HG03354 (cell line): ENCODE measurements at regions not wholly inside any gene's neighbourhood (a gene's known extent, or its start where the extent isn't known, plus 50 kb on each side); places are given as distances from the start of the nearest gene placed in this dataset.
"Not testable (repeated sequence)": the region's sequence is repeated elsewhere in the genome, so short reads cannot be mapped to it uniquely, and the experiment has no call there.

Experiments used
- ATAC-seq: cut with Tn5 transposase; IDR thresholded peaks from one replicate; pipeline ENCODE4 v1.9.1; 2021; ENCODE audit warnings: mild to moderate bottlenecking; ENCODE audit not compliant: unreplicated experiment, poor library complexity, severe bottlenecking

DNA sequence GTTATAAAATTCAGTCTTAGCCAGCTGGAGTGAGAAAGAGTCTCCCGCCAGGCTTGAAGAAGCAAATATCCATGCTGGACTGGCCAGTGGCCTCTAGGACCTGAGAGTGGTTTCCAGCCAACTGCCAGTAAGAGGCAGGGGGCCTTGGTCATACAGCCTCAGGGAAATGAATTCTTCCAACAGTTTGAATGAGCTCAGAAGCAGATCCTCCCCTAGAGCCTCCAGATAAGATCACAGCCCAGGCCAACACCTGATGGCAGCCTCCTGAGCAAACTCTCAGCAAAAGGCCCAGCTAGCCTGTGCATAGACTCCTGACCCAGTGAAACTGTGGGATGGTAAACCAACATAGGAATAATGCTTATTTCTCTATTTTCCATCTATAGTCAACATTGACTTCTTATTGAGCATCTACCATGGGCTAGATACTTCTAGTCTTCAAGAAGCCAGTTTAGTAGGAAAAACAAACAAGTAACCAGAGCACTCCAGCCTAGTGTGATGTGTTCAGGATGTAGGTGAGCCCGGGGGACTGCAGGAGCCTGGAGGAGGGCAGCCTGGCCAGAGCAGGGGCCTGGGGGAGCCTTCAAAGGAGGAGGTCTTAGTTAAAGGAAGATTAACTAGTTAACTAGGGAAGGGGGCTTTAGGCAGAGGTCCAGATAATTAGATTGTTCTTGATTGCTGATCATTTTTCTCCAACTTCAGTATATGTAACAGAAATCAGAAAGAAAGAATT, 115.4 kb upstream of the ADO start:
- peak; percentile 19 for ATAC-seq

DNA sequence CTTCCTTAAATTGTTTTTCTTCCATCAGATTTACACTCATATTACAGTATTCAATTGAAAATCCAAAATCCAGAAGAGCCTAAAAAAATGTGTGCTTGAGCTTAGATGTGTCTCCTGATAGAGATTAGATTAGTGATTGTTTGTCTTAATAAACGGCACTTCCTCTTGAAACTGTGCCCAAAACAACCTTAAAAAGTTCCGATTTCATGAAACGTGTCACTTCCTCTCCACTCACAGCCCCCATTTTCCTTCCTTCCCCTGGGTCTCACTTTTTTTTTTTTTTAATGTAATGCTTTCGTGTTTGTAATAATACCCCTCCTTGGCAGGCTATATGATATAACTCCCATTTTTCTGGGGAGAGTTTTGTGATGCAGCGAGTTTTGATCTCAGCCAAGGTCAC, 114.8 kb upstream of the ADO start:
- ATAC-seq = peak; percentile 77

DNA sequence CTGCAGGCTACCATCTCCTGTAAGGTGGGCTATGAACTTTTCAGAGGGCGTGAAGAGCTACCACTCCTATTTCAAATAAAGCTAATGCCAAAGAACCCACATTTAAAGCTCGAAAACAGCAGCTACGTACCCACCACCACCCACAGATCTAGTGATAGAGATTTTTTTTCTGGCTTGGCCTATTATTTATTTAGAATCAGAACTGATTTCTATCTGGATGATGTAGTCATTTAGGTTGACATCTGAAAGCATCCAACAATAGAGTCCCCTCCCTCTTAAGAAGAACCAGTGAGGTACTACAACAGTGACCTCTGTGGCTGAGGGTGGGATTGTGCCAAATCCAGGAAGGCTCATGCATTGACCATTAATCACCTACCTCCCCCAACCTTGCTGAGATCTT, 113.8 kb upstream of the ADO start:
- ATAC-seq = peak; percentile 49

DNA sequence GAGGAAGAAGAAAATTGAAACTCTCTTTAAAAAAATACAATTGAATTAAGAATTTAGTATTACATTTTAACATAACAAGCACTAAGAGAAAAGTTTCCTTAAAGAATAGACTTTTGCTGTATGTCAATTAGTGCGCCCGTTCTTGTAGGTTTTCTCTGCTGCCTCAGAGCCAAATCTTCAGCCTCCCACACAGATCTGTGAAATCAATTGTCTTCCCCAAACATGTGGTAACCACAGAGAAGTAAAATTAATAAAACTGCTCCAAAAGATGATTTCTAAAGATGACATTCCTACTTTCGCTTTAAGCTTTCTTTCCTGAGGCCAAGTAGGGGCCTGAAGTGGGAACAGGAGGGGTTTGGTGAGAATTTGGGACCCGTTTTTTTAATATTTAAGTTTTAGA, 113.2 kb upstream of the ADO start:
- ATAC-seq = no peak

DNA sequence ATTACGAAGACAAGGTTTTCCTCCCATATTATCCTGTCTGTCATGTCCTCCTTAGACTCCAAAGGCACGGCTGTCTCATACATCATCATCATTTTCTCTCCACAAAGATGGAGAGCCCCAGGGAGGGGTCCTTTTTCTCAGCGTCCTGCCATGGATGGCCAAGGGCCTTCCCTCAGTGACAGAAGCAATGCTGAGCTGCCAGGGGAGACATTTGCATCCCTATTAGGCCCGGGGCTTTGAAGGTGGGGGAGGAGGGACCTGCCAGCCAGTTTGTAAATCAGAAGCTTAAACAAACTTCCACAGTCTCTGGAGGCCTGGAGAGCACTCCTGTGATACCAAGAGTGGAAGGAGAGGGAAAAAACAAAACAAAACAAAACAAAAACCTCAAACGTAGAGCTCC, 112.4 kb upstream of the ADO start:
- ATAC-seq = no peak

DNA sequence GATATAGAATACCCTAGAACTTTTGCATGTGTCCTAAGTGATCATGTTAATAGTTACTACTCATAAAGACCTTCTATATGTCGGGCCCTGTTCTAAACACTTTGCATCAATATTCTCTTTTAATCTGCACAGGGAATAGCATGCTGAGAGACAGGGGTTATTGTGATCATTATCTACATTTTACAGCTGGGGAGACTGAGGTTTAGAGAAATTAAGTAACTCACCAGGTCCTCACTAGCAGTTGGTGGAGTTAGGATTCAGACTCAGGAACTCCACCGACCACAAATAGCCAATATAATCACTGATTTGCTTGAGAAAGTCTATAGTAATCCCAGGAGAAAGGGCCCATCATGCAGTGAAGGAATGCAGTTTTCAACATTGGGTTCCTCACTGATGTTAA, 111.2 kb upstream of the ADO start:
- ATAC-seq = no peak

DNA sequence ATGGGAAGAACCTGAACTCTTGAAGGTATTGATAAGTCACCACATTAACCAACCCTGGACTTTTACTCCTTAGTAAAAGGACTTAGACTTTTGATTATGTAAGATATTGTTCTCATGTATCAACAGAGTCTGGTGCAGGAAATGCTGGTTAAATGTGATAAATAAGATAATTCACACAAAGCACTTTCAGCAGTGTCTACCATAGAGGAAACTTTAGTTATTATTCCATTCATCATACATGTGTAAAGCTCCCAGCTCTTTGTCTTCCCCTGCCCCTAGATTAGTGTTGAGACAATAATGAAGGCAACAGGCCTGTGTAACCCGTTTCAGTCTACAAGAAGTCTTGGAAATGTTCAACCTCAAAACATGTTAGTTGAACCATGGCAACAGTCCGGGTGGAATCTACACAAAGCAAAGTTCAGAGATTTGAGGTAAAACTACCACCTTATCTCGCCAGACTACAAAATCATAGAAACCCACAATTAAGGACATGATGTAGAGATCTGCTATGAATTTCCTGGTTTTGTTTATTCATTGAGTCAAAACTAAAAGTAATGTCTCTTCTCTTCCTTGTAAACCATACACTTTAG, 109.9 kb upstream of the ADO start:
- no peak for ATAC-seq

DNA sequence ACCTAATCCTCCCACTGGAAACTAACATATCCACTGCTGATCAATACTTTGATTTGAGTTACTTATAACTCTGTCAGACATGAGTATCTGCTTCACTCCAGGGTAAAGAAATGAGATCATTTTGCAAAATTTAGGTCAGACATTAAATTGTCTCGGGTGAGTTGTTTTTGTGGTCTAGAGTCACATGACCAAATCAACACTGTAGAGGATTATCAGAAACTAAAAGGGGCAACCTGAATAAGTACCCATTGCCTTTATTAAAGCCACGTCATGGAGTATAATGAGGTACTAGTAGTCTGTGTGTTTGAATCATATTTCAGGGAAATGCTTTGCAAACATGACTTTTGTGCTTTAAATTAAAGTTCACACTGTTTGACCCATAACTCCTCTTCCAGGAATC, 107.7 kb upstream of the ADO start:
- no peak for ATAC-seq

DNA sequence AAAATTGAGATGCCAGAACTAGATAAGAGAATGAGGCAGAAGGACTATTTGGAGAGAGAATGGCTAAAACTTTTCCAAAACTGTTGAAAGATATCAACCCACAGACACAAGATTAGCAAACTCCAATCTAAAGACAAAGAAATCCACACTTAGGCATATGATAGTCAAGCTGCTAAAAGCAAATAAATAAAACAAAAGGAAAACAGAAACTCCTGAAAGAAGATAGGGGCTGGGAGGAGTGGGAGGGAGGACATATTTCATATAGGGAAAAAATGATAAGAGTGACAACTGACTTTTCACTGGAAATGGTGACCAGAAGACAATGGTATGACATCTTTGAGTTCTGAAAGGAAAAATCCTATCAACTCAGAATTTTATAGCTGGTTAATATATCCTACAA, 105.4 kb upstream of the ADO start:
- no peak for ATAC-seq

DNA sequence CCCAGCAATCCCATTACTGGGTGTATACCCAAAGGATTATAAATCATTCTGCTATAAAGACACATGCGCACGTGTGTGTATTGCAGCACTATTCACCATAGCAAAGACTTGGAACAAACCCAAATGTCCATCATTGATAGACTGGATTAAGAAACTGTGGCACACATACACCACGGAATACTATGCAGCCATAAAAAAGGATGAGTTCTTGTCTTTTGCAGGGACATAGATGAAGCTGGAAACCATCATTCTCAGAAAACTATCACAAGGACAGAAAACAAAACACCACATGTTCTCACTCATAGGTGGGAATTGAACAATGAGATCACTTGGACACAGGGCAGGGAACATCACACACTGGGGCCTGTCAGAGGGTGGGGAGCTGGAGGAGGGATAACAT, 100.4 kb upstream of the ADO start:
- not testable (repeated sequence) for ATAC-seq

DNA sequence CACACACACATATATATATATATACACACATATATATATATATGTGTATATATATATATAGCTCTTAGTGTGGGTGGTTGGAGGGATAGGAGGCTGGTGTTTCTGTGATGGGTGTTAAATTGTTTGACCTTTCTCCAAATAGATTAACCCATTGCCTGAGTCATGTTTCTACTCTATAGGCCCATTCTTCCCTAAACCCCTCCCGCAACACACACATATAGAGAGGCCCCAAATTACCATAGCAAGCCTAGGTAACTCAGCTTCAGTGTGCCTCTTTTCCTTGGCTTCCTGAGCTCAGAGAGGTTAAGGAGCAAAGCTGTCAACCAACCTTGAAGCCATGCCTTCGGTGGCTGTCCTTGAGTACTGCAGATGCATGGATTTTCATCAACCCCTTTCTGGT, 98.7 kb upstream of the ADO start:
- ATAC-seq = no peak

DNA sequence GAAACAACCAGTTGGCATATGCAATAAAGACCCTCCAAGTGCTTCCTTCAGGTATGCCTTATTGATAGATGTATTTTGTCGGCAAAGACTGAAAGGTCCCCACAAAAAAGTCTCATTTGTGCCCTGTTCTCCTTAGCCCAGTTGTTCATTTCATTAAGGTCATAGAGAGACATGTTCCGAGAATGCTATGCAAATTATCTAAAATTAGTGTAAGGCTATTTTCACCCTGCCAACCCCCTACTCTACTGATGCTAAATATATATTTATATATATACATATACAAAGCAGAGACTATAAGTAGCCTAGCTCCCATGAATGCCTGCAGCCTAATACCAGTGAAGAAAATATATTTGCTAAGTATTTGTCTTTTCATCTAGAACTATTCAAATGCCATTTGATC, 96.7 kb upstream of the ADO start:
- ATAC-seq = peak; percentile 69

DNA sequence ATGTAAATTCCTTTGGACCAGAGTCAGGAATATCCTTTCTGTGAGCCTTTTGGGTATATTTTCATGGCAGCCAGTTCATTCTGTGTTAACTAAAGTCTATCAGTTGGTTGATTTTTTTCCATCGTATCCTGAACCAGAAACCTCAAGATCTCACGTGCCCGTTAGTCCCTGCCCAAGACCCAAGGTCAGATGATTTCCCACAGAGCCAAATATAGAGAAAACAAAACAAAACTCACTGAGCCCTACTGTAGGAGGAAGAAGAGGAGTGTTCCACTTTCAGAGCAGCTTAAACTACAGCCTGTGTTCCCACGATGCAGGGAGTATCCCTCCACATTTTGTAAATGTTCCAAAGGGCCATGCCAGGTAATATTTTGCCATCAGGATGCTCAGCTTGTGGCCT, 96.0 kb upstream of the ADO start:
- no peak for ATAC-seq

DNA sequence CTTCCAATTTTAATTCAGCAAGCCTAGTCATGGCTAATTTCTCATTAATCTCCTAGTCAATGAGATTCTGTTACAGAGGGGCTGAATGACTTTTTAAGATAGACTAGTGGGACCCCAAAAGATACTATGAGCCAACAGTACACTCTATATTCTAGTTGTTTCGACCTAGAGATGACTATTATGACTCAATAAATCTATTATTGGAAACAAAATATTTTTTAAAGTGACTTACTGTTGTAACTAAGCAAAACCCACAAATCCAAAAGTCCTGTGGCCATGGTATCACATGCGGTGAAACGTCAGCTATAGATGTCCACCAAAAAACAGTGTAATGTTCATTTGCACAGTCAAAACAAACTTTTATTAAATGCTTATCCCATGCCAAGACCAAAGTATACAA, 95.3 kb upstream of the ADO start:
- no peak for ATAC-seq

DNA sequence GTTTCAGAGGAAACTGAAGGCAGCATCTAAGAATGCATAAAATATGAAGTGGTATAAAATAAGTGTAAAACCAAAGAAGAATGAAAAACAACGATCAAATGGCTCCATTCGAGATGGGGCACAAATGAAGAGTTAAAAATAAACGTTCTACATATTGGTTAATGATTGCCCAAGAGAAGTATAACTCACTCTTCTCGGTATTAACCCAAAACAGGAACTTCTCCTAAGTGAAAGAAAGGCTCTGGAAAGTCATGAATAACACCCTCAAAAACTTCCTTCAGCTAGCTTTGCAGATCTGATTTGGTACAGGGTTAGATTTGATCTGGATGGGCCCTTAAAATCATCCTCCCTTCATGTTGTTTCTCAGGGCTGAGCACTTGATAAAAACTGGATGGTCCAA, 94.3 kb upstream of the ADO start:
- ATAC-seq = peak; percentile 62

DNA sequence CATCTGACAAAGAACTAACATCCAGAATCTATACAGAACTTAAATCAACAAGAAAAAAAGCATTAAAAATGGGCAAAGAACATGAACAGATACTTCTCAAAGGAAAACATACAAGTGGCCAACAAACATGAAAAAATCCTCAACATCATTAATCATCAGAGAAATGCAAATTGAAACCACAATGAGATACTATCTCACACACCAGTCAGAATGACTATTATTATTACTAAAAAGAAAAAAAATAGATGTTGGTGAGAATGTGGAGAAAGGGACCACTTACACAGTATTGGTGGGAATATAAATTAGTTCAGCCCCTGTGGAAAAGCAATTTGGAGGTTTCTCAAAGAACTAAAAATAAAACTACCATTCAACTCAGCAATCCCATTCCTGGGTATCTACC, 89.1 kb upstream of the ADO start:
- ATAC-seq = no peak

DNA sequence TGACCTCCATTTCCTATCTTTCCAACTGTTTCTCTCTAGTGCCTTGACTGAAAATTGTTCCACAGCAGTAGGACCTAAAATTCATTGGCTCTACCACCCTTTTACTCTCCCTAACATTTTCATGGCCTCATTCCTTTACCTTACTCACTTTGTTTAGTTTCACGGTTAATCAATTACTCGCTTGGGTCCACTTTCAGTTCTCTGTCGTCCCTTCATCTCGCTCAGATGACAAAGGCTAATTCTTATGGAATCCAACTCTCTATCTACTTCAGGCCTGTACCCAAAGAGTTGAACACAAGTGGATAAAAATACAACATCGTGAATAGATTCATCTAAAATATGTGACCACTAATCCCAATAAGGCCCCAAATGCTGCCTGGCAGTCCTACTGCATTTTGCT, 85.9 kb upstream of the ADO start:
- no peak for ATAC-seq

DNA sequence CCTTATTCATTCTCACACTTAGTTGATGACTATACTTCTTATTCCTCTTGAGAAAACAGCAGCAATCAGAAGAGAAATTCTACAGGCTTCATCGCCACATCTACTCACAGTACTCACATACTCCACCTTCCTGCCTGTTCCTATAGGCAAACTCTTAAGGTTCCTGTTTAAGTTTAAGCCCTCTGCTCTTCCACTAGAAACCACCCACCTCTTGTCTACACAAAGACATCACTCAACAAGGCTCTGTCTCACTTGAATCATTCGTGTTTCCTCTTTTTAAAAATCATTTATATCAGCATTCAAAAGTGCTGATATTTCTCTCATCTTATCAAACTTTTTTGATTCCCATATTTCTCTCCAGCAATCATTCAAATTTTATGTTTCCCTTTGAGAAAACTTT, 85.5 kb upstream of the ADO start:
- no peak for ATAC-seq

DNA sequence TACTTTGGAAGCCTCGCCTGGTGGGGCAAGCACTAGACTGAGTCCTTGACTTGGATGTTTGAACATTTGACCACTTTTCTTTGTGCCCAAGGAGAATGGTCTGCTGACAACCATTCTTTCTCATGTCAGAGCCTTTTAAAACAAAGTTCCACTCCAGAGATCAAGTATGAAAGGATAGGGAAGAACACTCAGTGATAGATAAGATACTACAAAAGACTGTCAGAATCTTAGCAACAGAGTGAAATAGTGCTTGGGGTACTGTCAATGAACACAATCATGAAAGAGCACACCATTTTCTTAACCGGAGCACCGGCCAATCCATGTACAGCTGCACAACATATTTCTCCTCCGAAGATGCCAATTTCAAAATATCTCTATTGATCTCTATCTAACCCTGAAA, 82.8 kb upstream of the ADO start:
- no peak for ATAC-seq

DNA sequence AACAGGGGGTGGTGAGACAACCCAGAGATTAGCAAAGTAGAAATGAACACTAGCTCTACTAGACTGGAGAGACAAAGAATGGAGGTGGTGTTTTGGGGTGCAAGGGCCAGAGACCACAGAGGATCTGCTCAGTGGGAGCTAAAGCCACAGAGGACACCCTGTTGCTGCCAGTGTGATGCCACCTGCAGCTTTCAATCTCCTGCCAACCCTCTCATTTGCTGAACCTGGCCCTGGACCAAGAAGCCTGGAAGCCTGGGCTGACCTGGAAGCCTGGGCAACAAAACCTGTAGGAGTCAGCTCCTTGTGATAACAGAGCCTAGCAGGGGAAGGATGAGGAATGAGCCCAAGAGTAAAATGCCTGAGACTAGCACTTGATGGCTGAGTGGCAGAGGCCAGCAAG, 81.1 kb upstream of the ADO start:
- ATAC-seq = no peak

DNA sequence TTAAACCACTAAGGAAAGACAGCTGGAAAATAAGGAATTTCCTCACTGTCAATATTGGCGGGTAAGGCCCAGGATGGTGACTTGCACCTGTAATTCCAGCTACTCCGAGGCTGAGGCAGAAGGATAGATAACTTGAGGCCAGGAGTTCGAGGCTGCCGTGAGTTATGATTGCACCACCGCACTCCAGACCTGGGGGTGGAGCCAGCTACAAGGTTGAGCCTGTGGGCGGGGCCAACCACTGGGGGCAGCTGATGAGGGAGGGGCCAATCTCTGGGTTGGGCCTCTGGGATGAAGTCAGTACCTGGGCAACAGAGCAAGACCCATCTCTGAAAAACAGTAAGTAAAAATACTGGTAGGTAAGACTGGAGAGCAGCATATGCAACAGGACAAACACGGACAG, 80.1 kb upstream of the ADO start:
- ATAC-seq = no peak

DNA sequence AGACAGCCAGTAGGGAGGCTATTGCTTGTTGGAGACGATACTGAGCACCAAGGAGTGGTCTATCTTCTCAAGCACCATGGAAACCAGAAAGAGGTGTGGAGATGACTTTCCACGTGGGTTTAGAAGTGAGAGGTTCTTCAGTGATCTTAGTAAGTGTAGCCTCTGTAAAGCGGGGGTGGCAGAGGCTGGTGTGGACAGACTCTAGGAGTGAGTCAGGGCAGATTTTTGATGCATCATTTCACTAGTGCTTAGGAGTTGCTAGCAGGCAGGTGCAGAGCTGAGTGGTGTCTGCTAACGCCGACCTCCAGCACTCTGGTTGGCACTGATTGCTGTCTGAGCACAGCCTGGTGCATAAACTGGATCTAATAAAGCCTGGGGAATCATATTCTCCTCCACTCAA, 78.4 kb upstream of the ADO start:
- peak; percentile 89 for ATAC-seq
